BLaER1 treated with 17β-estradiol and CSF1 and Interleukin-3, amounts not matched to agents 10 nM and 100 nM (cell line): ENCODE measurements at regions not wholly inside any gene's neighbourhood (a gene's known extent, or its start where the extent isn't known, plus 50 kb on each side); places are given as distances from the start of the nearest gene placed in this dataset.

Source experiments
- H3K27ac ChIP-seq, 11 experiments: shearing (Covaris generic); formaldehyde crosslinking; 2 replicates each; pipeline ENCODE4 v1.8.1; 2022
- H3K27me3 ChIP-seq, 11 experiments: shearing (Covaris generic); formaldehyde crosslinking; 2 replicates each; pipeline ENCODE4 v1.8.1; 2022
- H3K36me3 ChIP-seq, 11 experiments: shearing (Covaris generic); formaldehyde crosslinking; 2 replicates each; pipeline ENCODE4 v1.8.1; 2022
- H3K4me1 ChIP-seq, 10 experiments: shearing (Covaris generic); formaldehyde crosslinking; 2 replicates each; pipeline ENCODE4 v1.8.1; 2022
- H3K4me2 ChIP-seq, 11 experiments: shearing (Covaris generic); formaldehyde crosslinking; 2 replicates each; pipeline ENCODE4 v1.8.1; 2022
- H3K4me3 ChIP-seq, 10 experiments: shearing (Covaris generic); formaldehyde crosslinking; 2 replicates each; pipeline ENCODE4 v1.8.1; 2022
- H3K9ac ChIP-seq, 11 experiments: shearing (Covaris generic); formaldehyde crosslinking; 2 replicates each; pipeline ENCODE4 v1.8.1; 2022
- H3K9me3 ChIP-seq, 11 experiments: shearing (Covaris generic); formaldehyde crosslinking; replicated peaks in 1 of 11; 2 replicates each; pipeline ENCODE4 v1.8.1; 2022
- H4K20me1 ChIP-seq, 11 experiments: shearing (Covaris generic); formaldehyde crosslinking; 2 replicates each; pipeline ENCODE4 v1.8.1; 2022
- Cebpa-rat ChIP-seq, 11 experiments: shearing (Covaris generic); IDR thresholded peaks; 2 replicates each; pipeline ENCODE4 v1.8.1; 2022

- no peak overlapping the region for H3K4me2 ChIP-seq
- H3K9me3 ChIP-seq: peaks cover 0 to 24% (median 11%) of the 10 kb centered on the region in 11 experiments; a peak in 16 of 22 replicates
- no peak for TF ChIP-seq Cebpa-rat (IDR thresholded peaks at IDR 0.05)
- H3K4me3 ChIP-seq: no peak overlapping the region
- peaks cover 0 to 33% (median 0%) of the 10 kb centered on the region in 11 experiments; a peak in 8 of 22 replicates for H3K36me3 ChIP-seq
- H3K4me1 ChIP-seq: no peaks in the 10 kb centered on the region
- H4K20me1 ChIP-seq: no peaks in the 10 kb centered on the region
- H3K27ac ChIP-seq: no peak overlapping the region
- no peak overlapping the region for H3K9ac ChIP-seq
- H3K27me3 ChIP-seq: no peaks in the 10 kb centered on the region
Observed at GRCh38 chr4:138049355-138049754, 192.8 kb downstream of the SLC7A11 start.

- Histone ChIP-seq H3K4me3 (no peak overlapping the region), H3K27ac (no peak overlapping the region), H3K9ac (no peak overlapping the region), H4K20me1 (no peaks in the 10 kb centered on the region), H3K4me1 (no peaks in the 10 kb centered on the region), H3K9me3 (peaks cover 0 to 5% (median 0%) of the 10 kb centered on the region in 11 experiments; a peak in 6 of 22 replicates), H3K27me3 (no peaks in the 10 kb centered on the region), H3K36me3 (peaks cover 0 to 36% (median 0%) of the 10 kb centered on the region in 11 experiments; a peak in 8 of 22 replicates), H3K4me2 (no peak overlapping the region)
- TF ChIP-seq Cebpa-rat (IDR thresholded peaks at IDR 0.05): no peak
Observed at GRCh38 chr4:138047290-138047689, 194.9 kb downstream of the SLC7A11 start.

GRCh38 chr4:138045036-138045435, 197.1 kb downstream of the SLC7A11 start:
- no peaks in the 10 kb centered on the region; a peak in 1 of 22 replicates for H3K9me3 ChIP-seq
- H3K4me2 ChIP-seq: no peak overlapping the region
- TF ChIP-seq Cebpa-rat (IDR thresholded peaks at IDR 0.05): no peak
- H3K27me3 ChIP-seq: no peaks in the 10 kb centered on the region
- H3K36me3 ChIP-seq: peaks cover 0 to 51% (median 0%) of the 10 kb centered on the region in 11 experiments; a peak in 8 of 22 replicates
- no peaks in the 10 kb centered on the region for H3K4me1 ChIP-seq
- no peaks in the 10 kb centered on the region for H4K20me1 ChIP-seq
- no peak overlapping the region for H3K27ac ChIP-seq
- H3K4me3 ChIP-seq: no peak overlapping the region
- no peak overlapping the region for H3K9ac ChIP-seq

- Histone ChIP-seq H3K9ac (no peak overlapping the region), H3K9me3 (no peaks in the 10 kb centered on the region; a peak in 1 of 22 replicates), H3K27me3 (no peaks in the 10 kb centered on the region), H3K4me2 (no peak overlapping the region; a peak in 1 of 22 replicates), H3K27ac (no peak overlapping the region), H3K36me3 (peaks cover 0 to 34% (median 0%) of the 10 kb centered on the region in 11 experiments; a peak in 6 of 22 replicates), H4K20me1 (no peaks in the 10 kb centered on the region), H3K4me3 (no peak overlapping the region), H3K4me1 (peaks cover 15 to 26% (median 21%) of the 10 kb centered on the region in 10 experiments; a peak in 17 of 20 replicates)
- TF ChIP-seq Cebpa-rat (IDR thresholded peaks at IDR 0.05): no peak
Observed at GRCh38 chr4:138039010-138039409, 203.1 kb downstream of the SLC7A11 start.

DNA sequence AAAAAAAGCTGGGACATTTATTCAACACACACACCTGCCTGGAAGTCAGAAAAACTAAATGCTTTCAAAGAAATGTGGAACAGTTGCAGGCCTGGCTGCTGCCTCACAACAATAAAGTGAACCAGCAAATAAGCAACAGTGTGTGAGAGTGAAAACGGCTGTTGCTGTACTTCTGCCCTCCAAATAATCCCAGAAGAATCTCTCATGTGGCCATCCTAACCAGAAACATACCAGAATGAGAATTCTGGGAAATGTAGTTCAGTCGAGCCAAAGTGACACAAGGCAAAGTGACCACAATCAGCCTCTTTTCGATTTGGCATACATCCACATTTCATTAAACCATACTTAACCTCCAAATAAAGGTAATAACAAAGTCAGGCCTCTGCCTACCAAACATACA, 204.5 kb downstream of the SLC7A11 start:
- Histone ChIP-seq H3K9ac (no peak overlapping the region), H3K27ac (no peak overlapping the region), H3K4me1 (peaks cover 15 to 26% (median 21%) of the 10 kb centered on the region in 10 experiments; a peak in 17 of 20 replicates), H3K36me3 (peaks cover 0 to 23% (median 0%) of the 10 kb centered on the region in 11 experiments; a peak in 4 of 22 replicates), H4K20me1 (no peaks in the 10 kb centered on the region), H3K4me2 (peak overlapping the region in 1 of 11 experiments; percentile 1; a peak in 3 of 22 replicates), H3K4me3 (no peak overlapping the region), H3K27me3 (no peaks in the 10 kb centered on the region), H3K9me3 (no peaks in the 10 kb centered on the region)
- TF ChIP-seq Cebpa-rat (IDR thresholded peaks at IDR 0.05): no peak

DNA sequence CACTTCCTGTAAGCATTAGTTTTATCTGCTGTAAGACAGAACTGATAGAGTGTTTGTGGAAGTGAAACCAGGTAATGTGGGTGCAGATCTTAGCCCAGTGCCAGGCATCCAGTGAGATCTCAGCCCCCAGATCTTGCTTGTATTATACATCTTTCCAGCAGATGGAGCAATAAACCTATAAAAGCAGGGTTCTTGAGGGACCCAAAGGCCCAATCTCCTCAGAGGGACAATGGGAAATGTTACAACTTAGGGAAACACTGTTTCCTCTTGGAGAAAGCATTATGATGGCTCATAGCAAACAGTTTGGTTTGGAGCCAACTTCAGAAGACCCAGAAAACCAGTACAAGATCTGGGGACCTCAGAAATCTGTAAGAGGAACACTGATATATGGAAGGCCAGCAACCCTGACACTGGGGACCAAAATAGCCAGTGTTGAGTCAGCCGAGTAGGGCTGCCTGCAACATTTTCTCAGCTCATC, 206.3 kb downstream of the SLC7A11 start:
- H3K9me3 ChIP-seq: no peaks in the 10 kb centered on the region
- H3K36me3 ChIP-seq: peaks cover 0 to 13% (median 0%) of the 10 kb centered on the region in 11 experiments; a peak in 4 of 22 replicates
- no peaks in the 10 kb centered on the region for H3K27me3 ChIP-seq
- H3K4me2 ChIP-seq: peak overlapping the region in 10 of 11 experiments; percentile 9 to 55 (median 43); a peak in 18 of 22 replicates
- no peaks in the 10 kb centered on the region for H4K20me1 ChIP-seq
- peak overlapping the region in 7 of 11 experiments; percentile 22 to 68 (median 33); a peak in 12 of 22 replicates for H3K27ac ChIP-seq
- TF ChIP-seq Cebpa-rat (IDR thresholded peaks at IDR 0.05): no peak
- H3K4me1 ChIP-seq: peaks cover 15 to 26% (median 21%) of the 10 kb centered on the region in 10 experiments; a peak in 17 of 20 replicates
- H3K9ac ChIP-seq: peak overlapping the region in 2 of 11 experiments; percentile 16 to 42; a peak in 3 of 22 replicates
- no peak overlapping the region for H3K4me3 ChIP-seq

GRCh38 chr4:138034871-138035270, 207.3 kb downstream of the SLC7A11 start:
- TF ChIP-seq Cebpa-rat (IDR thresholded peaks at IDR 0.05): no peak
- Histone ChIP-seq H3K36me3 (peaks cover 0 to 3% (median 0%) of the 10 kb centered on the region in 11 experiments; a peak in 2 of 22 replicates), H3K4me3 (no peak overlapping the region), H3K4me2 (peak overlapping the region in 4 of 11 experiments; percentile 25 to 55 (median 48); a peak in 6 of 22 replicates), H3K27ac (peak overlapping the region in 3 of 11 experiments; percentile 26 to 60 (median 52); a peak in 6 of 22 replicates), H3K4me1 (peaks cover 15 to 26% (median 21%) of the 10 kb centered on the region in 10 experiments; a peak in 17 of 20 replicates), H3K9ac (peak overlapping the region in 1 of 11 experiments; percentile 7; a peak in 1 of 22 replicates), H3K9me3 (no peaks in the 10 kb centered on the region), H3K27me3 (no peaks in the 10 kb centered on the region), H4K20me1 (no peaks in the 10 kb centered on the region)

DNA sequence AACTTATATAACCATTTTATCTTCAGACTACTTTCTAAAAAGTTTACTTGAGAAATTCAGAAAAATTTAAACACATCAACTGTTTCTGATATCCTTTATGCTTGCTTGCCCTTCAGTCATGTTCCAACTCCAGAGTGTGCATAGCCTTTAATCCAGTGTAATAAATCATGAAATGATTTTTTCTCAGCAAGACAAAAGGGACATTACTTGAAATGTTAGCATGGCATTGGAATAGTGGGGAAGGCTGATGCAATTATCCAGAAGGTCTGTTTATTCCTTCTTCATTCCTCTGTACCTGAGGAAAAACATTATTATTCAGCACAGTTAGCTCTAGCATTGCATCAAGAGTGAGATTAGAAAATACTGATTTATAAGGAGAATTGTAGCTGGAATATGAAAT, 209.9 kb downstream of the SLC7A11 start:
- H3K36me3 ChIP-seq: no peaks in the 10 kb centered on the region; a peak in 1 of 22 replicates
- no peak overlapping the region for H3K9ac ChIP-seq
- peaks cover 13 to 25% (median 18%) of the 10 kb centered on the region in 10 experiments; a peak in 17 of 20 replicates for H3K4me1 ChIP-seq
- no peak overlapping the region for H3K4me2 ChIP-seq
- no peaks in the 10 kb centered on the region for H3K27me3 ChIP-seq
- no peaks in the 10 kb centered on the region for H4K20me1 ChIP-seq
- no peak overlapping the region for H3K27ac ChIP-seq
- H3K4me3 ChIP-seq: no peak overlapping the region
- H3K9me3 ChIP-seq: no peaks in the 10 kb centered on the region
- no peak for TF ChIP-seq Cebpa-rat (IDR thresholded peaks at IDR 0.05)

- TF ChIP-seq Cebpa-rat (IDR thresholded peaks at IDR 0.05): no peak
- Histone ChIP-seq H3K27ac (no peak overlapping the region), H3K4me3 (no peak overlapping the region), H3K27me3 (no peaks in the 10 kb centered on the region), H3K4me1 (peaks cover 0 to 8% (median 7%) of the 10 kb centered on the region in 10 experiments; a peak in 12 of 20 replicates), H3K36me3 (no peaks in the 10 kb centered on the region; a peak in 2 of 22 replicates), H3K4me2 (no peak overlapping the region), H3K9ac (no peak overlapping the region), H3K9me3 (no peaks in the 10 kb centered on the region), H4K20me1 (no peaks in the 10 kb centered on the region)
Observed at GRCh38 chr4:138030375-138030774, 211.8 kb downstream of the SLC7A11 start.
